HG02840 (cell line): ENCODE measurements at regions not wholly inside any gene's neighbourhood (a gene's known extent, or its start where the extent isn't known, plus 50 kb on each side); places are given as distances from the start of the nearest gene placed in this dataset.
"Not testable (repeated sequence)": the region's sequence is repeated elsewhere in the genome, so short reads cannot be mapped to it uniquely, and the experiment has no call there.

Source experiments
- ATAC-seq: cut with Tn5 transposase; IDR thresholded peaks from one replicate; pipeline ENCODE4 v1.9.1; 2021; ENCODE audit warnings: mild to moderate bottlenecking, moderate library complexity, moderate number of reproducible peaks; ENCODE audit not compliant: unreplicated experiment, low FRiP score

GRCh38 chr7:115229401-115230105, 307.7 kb downstream of the MDFIC start:
- ATAC-seq: no peak

GRCh38 chr7:115227473-115228235, 305.8 kb downstream of the MDFIC start:
- no peak for ATAC-seq

- no peak for ATAC-seq
Measured at GRCh38 chr7:115226410-115226809, 304.5 kb downstream of the MDFIC start.

GRCh38 chr7:115224922-115225321, 303.0 kb downstream of the MDFIC start:
- ATAC-seq: no peak

- no peak for ATAC-seq
Measured at GRCh38 chr7:115223959-115224358, 302.1 kb downstream of the MDFIC start.

GRCh38 chr7:115221456-115221855, 299.6 kb downstream of the MDFIC start:
- ATAC-seq: no peak

- ATAC-seq: no peak
Measured at GRCh38 chr7:115218076-115218475, 296.2 kb downstream of the MDFIC start.

GRCh38 chr7:115217373-115217772, 295.5 kb downstream of the MDFIC start:
- no peak for ATAC-seq

GRCh38 chr7:115216652-115217051, 294.8 kb downstream of the MDFIC start:
- ATAC-seq: no peak

- ATAC-seq: no peak
Measured at GRCh38 chr7:115211171-115211570, 289.3 kb downstream of the MDFIC start.

GRCh38 chr7:115210552-115210951, 288.7 kb downstream of the MDFIC start:
- no peak for ATAC-seq

GRCh38 chr7:115208710-115209560, 287.0 kb downstream of the MDFIC start:
- no peak for ATAC-seq

- not testable (repeated sequence) for ATAC-seq
Measured at GRCh38 chr7:115206374-115206773, 284.5 kb downstream of the MDFIC start.

GRCh38 chr7:115198143-115198542, 276.2 kb downstream of the MDFIC start:
- ATAC-seq: no peak

GRCh38 chr7:115195208-115195607, 273.3 kb downstream of the MDFIC start:
- ATAC-seq: no peak

- no peak for ATAC-seq
Measured at GRCh38 chr7:115191526-115191925, 269.6 kb downstream of the MDFIC start.

GRCh38 chr7:115183431-115184057, 261.6 kb downstream of the MDFIC start:
- ATAC-seq: no peak

- no peak for ATAC-seq
Measured at GRCh38 chr7:115178835-115179234, 256.9 kb downstream of the MDFIC start.

GRCh38 chr7:115177823-115178222, 255.9 kb downstream of the MDFIC start:
- ATAC-seq: no peak

- ATAC-seq: no peak
Measured at GRCh38 chr7:115177103-115177502, 255.2 kb downstream of the MDFIC start.

- not testable (repeated sequence) for ATAC-seq
Measured at GRCh38 chr7:115172397-115172796, 250.5 kb downstream of the MDFIC start.
